MCF 10A (cell line): ENCODE measurements at regions not wholly inside any gene's neighbourhood (a gene's known extent, or its start where the extent isn't known, plus 50 kb on each side); places are given as distances from the start of the nearest gene placed in this dataset.

Experiments
- BruUV-seq: library from RNA; stranded (reverse); fragments of 400-500 nt; replicated peaks from 2 replicates; lab custom pipeline; 2021; lab: Mats Ljungman, UMichigan
- CTCF ChIA-PET: fragments of 300-600 bp; sonication (Branson Sonifier 250); formaldehyde crosslinking; extraction: SDS; loops from one replicate; lab custom pipeline; 2021; ENCODE audit warnings: antibody characterized with exemption, inconsistent platforms; lab: Yijun Ruan, JAX
- POLR2A ChIA-PET: fragments of 300-600, 350-650 bp; sonication (Branson Sonifier 250); formaldehyde crosslinking; extraction: SDS; loops from one replicate; lab custom pipeline; 2020; ENCODE audit warnings: antibody characterized with exemption, inconsistent platforms; lab: Yijun Ruan, JAX
- DNase-seq: peaks from one replicate; pipeline ENCODE4 v3.0.0-alpha.2; 2018; ENCODE audit not compliant: unreplicated experiment
- H3K27ac Mint-ChIP-seq: one replicate; pipeline ENCODE4 v1.8.0; 2022; ENCODE audit warnings: mild to moderate bottlenecking, low read depth, mixed read lengths; ENCODE audit not compliant: unreplicated experiment
- H3K27me3 Mint-ChIP-seq: one replicate; pipeline ENCODE4 v1.8.0; 2022; ENCODE audit warnings: mixed read lengths; ENCODE audit not compliant: insufficient read depth, unreplicated experiment
- H3K36me3 Mint-ChIP-seq: one replicate; pipeline ENCODE4 v1.8.0; 2022; ENCODE audit warnings: mild to moderate bottlenecking, moderate library complexity, mixed read lengths; ENCODE audit not compliant: insufficient read depth, unreplicated experiment
- H3K4me1 Mint-ChIP-seq: one replicate; pipeline ENCODE4 v1.8.0; 2022; ENCODE audit warnings: mixed read lengths; ENCODE audit not compliant: insufficient read depth, unreplicated experiment
- H3K4me3 Mint-ChIP-seq: one replicate; pipeline ENCODE4 v1.8.0; 2022; ENCODE audit warnings: mild to moderate bottlenecking, moderate library complexity, mixed read lengths; ENCODE audit not compliant: unreplicated experiment
- H3K9me3 Mint-ChIP-seq: one replicate; pipeline ENCODE4 v1.8.0; 2022; ENCODE audit warnings: mixed read lengths; ENCODE audit not compliant: unreplicated experiment
- CTCF ChIP-seq: fragments of 200-600 bp; IDR thresholded peaks from one replicate; pipeline ENCODE4 v1.8.0; 2022; ENCODE audit warnings: antibody characterized with exemption, mild to moderate bottlenecking; ENCODE audit not compliant: unreplicated experiment
- intact Hi-C: fragments of 100-400 bp; cut with micrococcal nuclease; formaldehyde crosslinking; loops from 2 replicates; pipeline ENCODE4 v1.14.1; 2022

GRCh38 chr12:107567876-107568619 is 117.6 kb upstream of the PWP1 start:
- CTCF ChIA-PET: interaction anchor here (0.7 to 1.4 kb wide), 2 partner anchors 14 to 38 kb away, joined by 3 to 4 read pairs; no protein-coding TSS in a partner anchor
- H3K27ac Mint-ChIP-seq: no peak overlapping the region
- H3K4me1 Mint-ChIP-seq: no peaks in the 10 kb centered on the region
- no TSS peak for BruUV-seq
- intact Hi-C loops: loop anchor here (5.0 kb wide), 1 partner anchor 121 kb away; no protein-coding TSS in a partner anchor
- no peak for DNase-seq
- H3K9me3 Mint-ChIP-seq: no peaks in the 10 kb centered on the region
- H3K27me3 Mint-ChIP-seq: no peaks in the 10 kb centered on the region
- POLR2A ChIA-PET: interaction anchor here (0.6 kb wide), 1 partner anchor 139 kb away, joined by 4 read pairs; no protein-coding TSS in a partner anchor
- no peaks in the 10 kb centered on the region for H3K36me3 Mint-ChIP-seq
- no peak overlapping the region for H3K4me3 Mint-ChIP-seq
- TF ChIP-seq CTCF: no peak

- no peak overlapping the region for H3K4me3 Mint-ChIP-seq
Observed at GRCh38 chr12:107568718-107569117, 116.9 kb upstream of the PWP1 start.

GRCh38 chr12:107570721-107571120 is 114.9 kb upstream of the PWP1 start:
- no peaks in the 10 kb centered on the region for H3K27me3 Mint-ChIP-seq
- CTCF ChIA-PET: interaction anchor here (1.1 kb wide), 1 partner anchor 439 kb away, joined by 6 read pairs; no protein-coding TSS in a partner anchor

More at GRCh38 chr12:107568718-107569117, 116.9 kb upstream of the PWP1 start:
- Mint-ChIP-seq H3K27ac (no peak overlapping the region), H3K27me3 (no peaks in the 10 kb centered on the region), H3K4me1 (no peaks in the 10 kb centered on the region), H3K36me3 (no peaks in the 10 kb centered on the region), H3K9me3 (no peaks in the 10 kb centered on the region)
- no peak for TF ChIP-seq CTCF
- DNase-seq: no peak
- POLR2A ChIA-PET: interaction anchor here (0.6 kb wide), 1 partner anchor 139 kb away, joined by 4 read pairs; no protein-coding TSS in a partner anchor
- BruUV-seq: no TSS peak
- CTCF ChIA-PET: interaction anchor here (0.7 to 1.4 kb wide), 2 partner anchors 15 to 37 kb away, joined by 3 to 4 read pairs; no protein-coding TSS in a partner anchor
- intact Hi-C loops: loop anchor here (5.0 kb wide), 1 partner anchor 121 kb away; no protein-coding TSS in a partner anchor

More at GRCh38 chr12:107570721-107571120, 114.9 kb upstream of the PWP1 start:
- POLR2A ChIA-PET: no interaction called here
- no peak overlapping the region for H3K27ac Mint-ChIP-seq
- no peak overlapping the region for H3K4me3 Mint-ChIP-seq
- intact Hi-C loops: no loop called here
- no peaks in the 10 kb centered on the region for H3K9me3 Mint-ChIP-seq
- no peaks in the 10 kb centered on the region for H3K36me3 Mint-ChIP-seq
- DNase-seq: peak; percentile 48
- no peak for TF ChIP-seq CTCF
- BruUV-seq: no TSS peak
- H3K4me1 Mint-ChIP-seq: no peaks in the 10 kb centered on the region
